GM23338 (cell line): ENCODE measurements at regions not wholly inside any gene's neighbourhood (a gene's known extent, or its start where the extent isn't known, plus 50 kb on each side); places are given as distances from the start of the nearest gene placed in this dataset.

Experiments
- CREB1 ChIP-seq: fragments of 250-450 bp; sonication (Bioruptor Pico); IDR thresholded peaks from 2 replicates; pipeline ENCODE4 v1.5.0; 2020; ENCODE audit warnings: low read depth, mild to moderate bottlenecking, moderate library complexity
- EZH2 ChIP-seq: fragments of 200-600 bp; sonication (generic); IDR thresholded peaks from one replicate; pipeline ENCODE4 v1.8.0; 2017; ENCODE audit warnings: antibody characterized with exemption, mild to moderate bottlenecking, low read depth; ENCODE audit not compliant: unreplicated experiment
- EZH2phosphoT487 ChIP-seq: fragments of 200-600 bp; sonication (generic); IDR thresholded peaks from one replicate; pipeline ENCODE4 v1.8.1; 2018; ENCODE audit warnings: antibody characterized with exemption; ENCODE audit not compliant: unreplicated experiment
- JUNB ChIP-seq: IDR thresholded peaks from one replicate; pipeline ENCODE4 v1.6.1; 2016; ENCODE audit warnings: antibody characterized with exemption; ENCODE audit not compliant: unreplicated experiment
- POLR2AphosphoS5 ChIP-seq: IDR thresholded peaks from 2 replicates; pipeline ENCODE4 v1.6.1; 2016; ENCODE audit warnings: antibody characterized with exemption, low read depth
- ZNF331 ChIP-seq: fragments of 250-450 bp; sonication (Bioruptor Pico); IDR thresholded peaks from 2 replicates; pipeline ENCODE4 v1.5.0; 2020; ENCODE audit warnings: low read depth, mild to moderate bottlenecking, moderate library complexity
- TF ChIP-seq, protein P1 (sequence below): IDR thresholded peaks from one replicate; pipeline ENCODE4 v1.6.1; 2018; ENCODE audit warnings: antibody characterized with exemption; ENCODE audit not compliant: unreplicated experiment
- TF ChIP-seq, protein P2 (sequence below), 2 experiments: fragments of 200-600 bp in 1 of 2; sonication (generic) in 1 of 2; conservative IDR thresholded peaks; 2 replicates each; pipeline versions ENCODE4 v1.5.1 to v1.6.1; 2016 to 2017; ENCODE audit warnings: antibody characterized with exemption in 2 of 2, low read depth in 2 of 2, mild to moderate bottlenecking in 2 of 2, moderate library complexity in 1 of 2
- TF ChIP-seq, protein P3 (sequence below): IDR thresholded peaks from 2 replicates; pipeline ENCODE4 v1.6.1; 2016; ENCODE audit warnings: antibody characterized with exemption

DNA sequence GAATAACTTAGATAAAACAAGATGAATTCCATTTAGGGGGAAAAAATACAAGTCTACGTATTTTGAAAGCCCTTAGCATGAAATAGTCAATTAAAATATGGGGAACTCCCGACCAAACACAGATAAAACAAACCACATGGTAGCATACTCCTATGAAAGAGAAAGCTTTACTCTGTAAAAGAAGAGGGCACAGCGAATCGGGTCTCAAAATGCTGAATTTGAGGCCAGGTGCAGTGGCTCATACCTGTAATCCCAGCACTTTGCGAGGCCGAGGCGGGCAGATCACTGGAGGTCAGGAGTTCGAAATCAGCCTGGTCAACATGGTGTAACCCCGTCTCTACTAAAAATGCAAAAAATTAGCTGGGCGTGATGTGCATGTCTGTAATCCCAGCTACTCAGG, 116.9 kb upstream of the TIAM1 start:
- TF ChIP-seq, protein P1, sequence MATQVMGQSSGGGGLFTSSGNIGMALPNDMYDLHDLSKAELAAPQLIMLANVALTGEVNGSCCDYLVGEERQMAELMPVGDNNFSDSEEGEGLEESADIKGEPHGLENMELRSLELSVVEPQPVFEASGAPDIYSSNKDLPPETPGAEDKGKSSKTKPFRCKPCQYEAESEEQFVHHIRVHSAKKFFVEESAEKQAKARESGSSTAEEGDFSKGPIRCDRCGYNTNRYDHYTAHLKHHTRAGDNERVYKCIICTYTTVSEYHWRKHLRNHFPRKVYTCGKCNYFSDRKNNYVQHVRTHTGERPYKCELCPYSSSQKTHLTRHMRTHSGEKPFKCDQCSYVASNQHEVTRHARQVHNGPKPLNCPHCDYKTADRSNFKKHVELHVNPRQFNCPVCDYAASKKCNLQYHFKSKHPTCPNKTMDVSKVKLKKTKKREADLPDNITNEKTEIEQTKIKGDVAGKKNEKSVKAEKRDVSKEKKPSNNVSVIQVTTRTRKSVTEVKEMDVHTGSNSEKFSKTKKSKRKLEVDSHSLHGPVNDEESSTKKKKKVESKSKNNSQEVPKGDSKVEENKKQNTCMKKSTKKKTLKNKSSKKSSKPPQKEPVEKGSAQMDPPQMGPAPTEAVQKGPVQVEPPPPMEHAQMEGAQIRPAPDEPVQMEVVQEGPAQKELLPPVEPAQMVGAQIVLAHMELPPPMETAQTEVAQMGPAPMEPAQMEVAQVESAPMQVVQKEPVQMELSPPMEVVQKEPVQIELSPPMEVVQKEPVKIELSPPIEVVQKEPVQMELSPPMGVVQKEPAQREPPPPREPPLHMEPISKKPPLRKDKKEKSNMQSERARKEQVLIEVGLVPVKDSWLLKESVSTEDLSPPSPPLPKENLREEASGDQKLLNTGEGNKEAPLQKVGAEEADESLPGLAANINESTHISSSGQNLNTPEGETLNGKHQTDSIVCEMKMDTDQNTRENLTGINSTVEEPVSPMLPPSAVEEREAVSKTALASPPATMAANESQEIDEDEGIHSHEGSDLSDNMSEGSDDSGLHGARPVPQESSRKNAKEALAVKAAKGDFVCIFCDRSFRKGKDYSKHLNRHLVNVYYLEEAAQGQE, result no peak
- TF ChIP-seq, protein P2, sequence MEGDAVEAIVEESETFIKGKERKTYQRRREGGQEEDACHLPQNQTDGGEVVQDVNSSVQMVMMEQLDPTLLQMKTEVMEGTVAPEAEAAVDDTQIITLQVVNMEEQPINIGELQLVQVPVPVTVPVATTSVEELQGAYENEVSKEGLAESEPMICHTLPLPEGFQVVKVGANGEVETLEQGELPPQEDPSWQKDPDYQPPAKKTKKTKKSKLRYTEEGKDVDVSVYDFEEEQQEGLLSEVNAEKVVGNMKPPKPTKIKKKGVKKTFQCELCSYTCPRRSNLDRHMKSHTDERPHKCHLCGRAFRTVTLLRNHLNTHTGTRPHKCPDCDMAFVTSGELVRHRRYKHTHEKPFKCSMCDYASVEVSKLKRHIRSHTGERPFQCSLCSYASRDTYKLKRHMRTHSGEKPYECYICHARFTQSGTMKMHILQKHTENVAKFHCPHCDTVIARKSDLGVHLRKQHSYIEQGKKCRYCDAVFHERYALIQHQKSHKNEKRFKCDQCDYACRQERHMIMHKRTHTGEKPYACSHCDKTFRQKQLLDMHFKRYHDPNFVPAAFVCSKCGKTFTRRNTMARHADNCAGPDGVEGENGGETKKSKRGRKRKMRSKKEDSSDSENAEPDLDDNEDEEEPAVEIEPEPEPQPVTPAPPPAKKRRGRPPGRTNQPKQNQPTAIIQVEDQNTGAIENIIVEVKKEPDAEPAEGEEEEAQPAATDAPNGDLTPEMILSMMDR (conservative IDR thresholded peaks at IDR 0.05; ENCODE audit: low read depth in 2 of 2), result no peak
- no peak for TF ChIP-seq EZH2
- TF ChIP-seq, protein P3, sequence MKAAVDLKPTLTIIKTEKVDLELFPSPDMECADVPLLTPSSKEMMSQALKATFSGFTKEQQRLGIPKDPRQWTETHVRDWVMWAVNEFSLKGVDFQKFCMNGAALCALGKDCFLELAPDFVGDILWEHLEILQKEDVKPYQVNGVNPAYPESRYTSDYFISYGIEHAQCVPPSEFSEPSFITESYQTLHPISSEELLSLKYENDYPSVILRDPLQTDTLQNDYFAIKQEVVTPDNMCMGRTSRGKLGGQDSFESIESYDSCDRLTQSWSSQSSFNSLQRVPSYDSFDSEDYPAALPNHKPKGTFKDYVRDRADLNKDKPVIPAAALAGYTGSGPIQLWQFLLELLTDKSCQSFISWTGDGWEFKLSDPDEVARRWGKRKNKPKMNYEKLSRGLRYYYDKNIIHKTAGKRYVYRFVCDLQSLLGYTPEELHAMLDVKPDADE, result no peak
- no peak for TF ChIP-seq POLR2AphosphoS5
- TF ChIP-seq CREB1 (CRISPR knock-in tag), result no peak
- no peak for TF ChIP-seq EZH2phosphoT487
- TF ChIP-seq JUNB, result no peak
- TF ChIP-seq ZNF331, result no peak
